Parathyroid adenoma (tissue), 2 donors: ENCODE measurements at regions not wholly inside any gene's neighbourhood (a gene's known extent, or its start where the extent isn't known, plus 50 kb on each side); places are given as distances from the start of the nearest gene placed in this dataset.

Experiments
- H2AFZ ChIP-seq: fragments of 300-600 bp; sonication (generic); one replicate; pipeline ENCODE4 v1.7.0; 2017; ENCODE audit warnings: antibody characterized with exemption, mild to moderate bottlenecking
- H3K27ac ChIP-seq: fragments of 300-600 bp; sonication (generic); one replicate; pipeline ENCODE4 v1.7.0; 2017
- H3K27me3 ChIP-seq: fragments of 300-600 bp; sonication (generic); one replicate; pipeline ENCODE4 v1.7.0; 2017; ENCODE audit warnings: low read length; ENCODE audit not compliant: control insufficient read depth, insufficient read depth
- H3K36me3 ChIP-seq: fragments of 300-600 bp; sonication (generic); one replicate; pipeline ENCODE4 v1.7.0; 2017; ENCODE audit warnings: low read length; ENCODE audit not compliant: control insufficient read depth, insufficient read depth
- H3K4me1 ChIP-seq: fragments of 300-600 bp; sonication (generic); one replicate; pipeline ENCODE4 v1.7.0; 2017; ENCODE audit warnings: control low read depth
- H3K4me2 ChIP-seq: fragments of 300-600 bp; sonication (generic); one replicate; pipeline ENCODE4 v1.7.0; 2017; ENCODE audit warnings: low read length
- H3K4me3 ChIP-seq: fragments of 300-600 bp; sonication (generic); one replicate; pipeline ENCODE4 v1.7.0; 2017; ENCODE audit warnings: low read depth, low read length
- H3K79me2 ChIP-seq: fragments of 300-600 bp; sonication (generic); one replicate; pipeline ENCODE4 v1.7.0; 2017; ENCODE audit warnings: control low read depth
- H3K9ac ChIP-seq: fragments of 300-600 bp; sonication (generic); one replicate; pipeline ENCODE4 v1.7.0; 2017; ENCODE audit warnings: mild to moderate bottlenecking
- H3K9me3 ChIP-seq: fragments of 300-600 bp; sonication (generic); one replicate; pipeline ENCODE4 v1.7.0; 2017; ENCODE audit warnings: low read length; ENCODE audit not compliant: control insufficient read depth
- CTCF ChIP-seq: fragments of 300-600 bp; sonication (generic); IDR thresholded peaks from one replicate; pipeline ENCODE4 v1.7.0; 2017; ENCODE audit warnings: antibody characterized with exemption, mild to moderate bottlenecking
- donor health status: primary hyperparathyroidism.

DNA sequence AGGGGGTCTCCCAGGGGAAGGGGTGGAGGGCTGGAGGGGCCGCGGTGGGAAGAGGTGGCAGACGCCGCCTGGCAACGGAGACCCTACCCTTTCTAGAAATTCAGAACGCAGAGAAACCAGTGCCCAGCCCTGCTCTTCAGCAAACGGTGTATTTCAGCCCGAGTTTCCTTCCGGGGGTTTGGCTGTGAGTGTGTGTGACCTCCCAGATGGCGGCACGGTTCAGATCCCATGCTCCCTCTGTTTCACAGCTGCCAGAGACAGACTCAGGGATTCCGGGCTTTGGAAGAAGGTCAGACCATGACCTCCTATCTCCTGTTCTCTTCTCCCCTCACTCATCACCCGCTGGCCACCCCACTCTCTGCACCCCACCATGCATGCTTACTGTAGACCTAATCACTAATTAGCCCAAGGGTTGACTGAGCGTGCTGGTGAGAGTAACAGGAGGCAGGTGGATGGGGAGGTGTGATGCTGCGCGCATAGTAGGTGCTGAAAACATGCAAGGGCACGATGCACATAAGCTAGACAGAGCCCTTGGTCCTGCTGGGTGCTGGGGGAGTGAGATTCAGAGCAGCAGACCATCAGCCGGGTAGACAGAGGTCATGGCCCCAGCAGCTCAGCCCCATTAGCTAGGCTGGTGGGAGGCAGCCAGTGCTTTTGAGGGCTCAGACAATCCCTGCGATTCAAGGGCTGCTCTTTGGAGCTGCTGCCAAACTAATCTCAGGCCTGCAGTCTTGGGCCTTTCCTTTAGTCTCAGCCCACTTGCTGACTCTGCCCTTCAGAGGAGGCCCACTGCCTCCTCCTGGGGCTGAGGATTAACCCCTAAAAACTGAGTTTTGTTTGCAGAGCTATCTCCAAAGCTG lies 256.5 kb upstream of the CADM1 start:
- Histone ChIP-seq H2AFZ (peak overlapping the region; percentile 93), H3K4me3 (no peak overlapping the region), H3K27me3 (no peaks in the 10 kb centered on the region), H3K27ac (no peak overlapping the region), H3K9me3 (no peaks in the 10 kb centered on the region), H3K4me2 (peak overlapping the region; percentile 65), H3K9ac (no peak overlapping the region), H3K36me3 (no peaks in the 10 kb centered on the region), H3K4me1 (no peaks in the 10 kb centered on the region), H3K79me2 (no peaks in the 10 kb centered on the region)
- TF ChIP-seq CTCF = no peak

- H3K4me1 ChIP-seq = no peaks in the 10 kb centered on the region
- H3K27me3 ChIP-seq = no peaks in the 10 kb centered on the region
- H3K36me3 ChIP-seq = no peaks in the 10 kb centered on the region
- no peak overlapping the region for H3K27ac ChIP-seq
- peak overlapping the region; percentile 19 for H3K9ac ChIP-seq
- no peak for TF ChIP-seq CTCF
- H2AFZ ChIP-seq = peak overlapping the region; percentile 93
- H3K79me2 ChIP-seq = no peaks in the 10 kb centered on the region
- H3K4me2 ChIP-seq = peak overlapping the region; percentile 65
- H3K9me3 ChIP-seq = no peaks in the 10 kb centered on the region
- peak overlapping the region; percentile 61 for H3K4me3 ChIP-seq
Measured at GRCh38 chr11:115759622-115760460, 255.6 kb upstream of the CADM1 start.

DNA sequence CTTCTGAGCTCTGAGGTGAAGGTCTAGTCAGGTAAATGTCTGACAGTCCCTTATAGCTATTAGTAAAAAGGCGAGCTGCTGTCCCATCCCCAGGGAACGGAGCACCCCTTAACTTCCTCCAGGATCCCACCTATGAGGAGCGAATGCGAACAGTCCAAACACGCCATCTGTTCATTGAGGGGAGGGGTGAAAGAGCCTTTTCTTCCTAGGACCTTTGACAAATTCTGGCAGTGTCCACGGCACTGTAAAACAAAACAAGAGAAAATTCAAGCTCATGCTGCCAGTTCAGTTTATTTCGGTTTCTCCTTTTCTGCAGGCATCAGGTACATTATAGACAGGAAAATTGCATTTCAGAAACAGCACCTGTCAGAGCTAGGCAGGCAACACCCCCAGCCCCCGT lies 253.8 kb upstream of the CADM1 start:
- TF ChIP-seq CTCF = no peak
- Histone ChIP-seq H3K4me1 (no peaks in the 10 kb centered on the region), H3K27me3 (no peaks in the 10 kb centered on the region)

DNA sequence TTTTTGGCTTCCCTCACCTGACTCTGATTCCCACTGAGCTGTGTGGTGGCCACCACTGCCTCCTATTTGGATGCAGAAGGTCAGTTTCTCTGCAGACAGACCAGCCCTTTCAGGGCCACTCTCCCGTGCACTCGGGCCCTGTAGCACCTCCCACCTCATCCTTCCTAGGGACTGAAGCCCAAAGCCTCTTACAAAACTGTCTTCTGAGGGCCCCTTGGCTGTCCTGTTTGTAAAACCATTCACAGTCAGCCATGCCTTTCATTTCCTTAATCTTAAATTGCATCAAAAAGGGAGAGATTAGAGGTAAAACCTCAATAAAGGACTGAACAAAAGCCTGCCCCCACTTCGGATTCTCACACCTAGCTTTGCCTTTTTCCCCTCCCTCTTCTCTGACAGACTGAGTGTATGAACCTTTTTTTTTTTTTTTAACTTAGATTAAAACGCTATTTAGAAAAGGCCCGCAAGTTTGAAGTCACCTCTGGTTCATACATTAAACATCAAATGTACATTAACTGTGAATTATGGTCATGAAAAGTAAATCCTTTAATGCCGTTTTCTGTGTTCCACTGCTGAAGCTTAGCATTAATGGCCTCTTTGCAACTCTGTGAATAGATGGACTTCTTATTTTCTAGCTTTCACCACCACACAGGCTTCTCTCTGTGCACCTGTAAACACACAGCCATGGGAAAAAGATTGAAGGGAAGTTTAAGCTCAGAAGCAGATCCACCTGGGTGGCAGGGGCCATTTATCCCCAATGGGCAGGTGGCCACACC lies 247.2 kb upstream of the CADM1 start:
- no peak overlapping the region for H3K27ac ChIP-seq
- H2AFZ ChIP-seq = no peak overlapping the region
- TF ChIP-seq CTCF = no peak
- no peaks in the 10 kb centered on the region for H3K4me1 ChIP-seq
- no peak overlapping the region for H3K9ac ChIP-seq
- H3K4me3 ChIP-seq = no peak overlapping the region
- no peaks in the 10 kb centered on the region for H3K79me2 ChIP-seq
- no peaks in the 10 kb centered on the region for H3K27me3 ChIP-seq
- no peak overlapping the region for H3K4me2 ChIP-seq
- no peaks in the 10 kb centered on the region for H3K9me3 ChIP-seq
- H3K36me3 ChIP-seq = no peaks in the 10 kb centered on the region

More for the DNA sequence above, 253.8 kb upstream of the CADM1 start:
- Histone ChIP-seq H3K36me3 (no peaks in the 10 kb centered on the region), H3K9ac (no peak overlapping the region), H3K79me2 (no peaks in the 10 kb centered on the region), H3K4me2 (no peak overlapping the region), H3K4me3 (no peak overlapping the region), H3K9me3 (no peaks in the 10 kb centered on the region), H3K27ac (no peak overlapping the region), H2AFZ (no peak overlapping the region)
